GM12891 (cell line): ENCODE measurements at regions not wholly inside any gene's neighbourhood (a gene's known extent, or its start where the extent isn't known, plus 50 kb on each side); places are given as distances from the start of the nearest gene placed in this dataset.

Experiments used
- PAX5 ChIP-seq: IDR thresholded peaks from 2 replicates; pipeline ENCODE4 v1.6.1; 2011; ENCODE audit warnings: low read length, moderate library complexity, mild to moderate bottlenecking; ENCODE audit not compliant: insufficient read depth, severe bottlenecking
- POLR2A ChIP-seq: IDR thresholded peaks from 2 replicates; pipeline ENCODE4 v1.6.1; 2011; ENCODE audit warnings: low read depth, low read length, control low read depth
- POLR2AphosphoS5 ChIP-seq: IDR thresholded peaks from 2 replicates; pipeline ENCODE4 v1.6.1; 2011; ENCODE audit warnings: low read depth, low read length, control low read depth
- TAF1 ChIP-seq: IDR thresholded peaks from 2 replicates; pipeline ENCODE4 v1.6.1; 2011; ENCODE audit warnings: low read depth, low read length, control low read depth

DNA sequence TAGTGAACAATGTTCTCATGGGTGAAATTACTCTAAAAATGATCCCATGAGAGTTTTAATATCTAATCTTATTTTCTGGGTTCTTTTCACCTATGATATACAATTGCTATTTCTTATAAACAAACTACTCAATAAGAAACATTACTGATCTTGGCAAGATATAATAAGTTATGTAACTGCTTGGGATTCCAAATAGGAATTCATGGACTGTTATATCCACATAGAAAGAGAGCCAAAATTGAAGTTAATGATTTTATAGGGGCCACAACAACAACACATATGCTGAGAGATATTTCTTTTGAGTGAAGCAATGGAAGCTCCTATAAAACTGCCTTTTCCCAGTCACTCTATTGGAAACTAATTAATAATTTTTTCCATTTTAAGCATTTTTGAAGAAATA is 90.4 kb upstream of the TLL1 start:
- TF ChIP-seq POLR2AphosphoS5 = no peak
- no peak for TF ChIP-seq POLR2A
- no peak for TF ChIP-seq TAF1
- no peak for TF ChIP-seq PAX5
